Neural cell (in vitro differentiated cells): ENCODE measurements at regions not wholly inside any gene's neighbourhood (a gene's known extent, or its start where the extent isn't known, plus 50 kb on each side); places are given as distances from the start of the nearest gene placed in this dataset.

Source experiments
- H2AFZ ChIP-seq: fragments of 200-600, 300-800 bp; sonication (generic), shearing (Covaris generic); 2 replicates; pipeline ENCODE4 v1.6.0; 2014; ENCODE audit warnings: low read depth, mild to moderate bottlenecking, antibody characterized with exemption, low read length, moderate library complexity
- H3F3A ChIP-seq: fragments of 200-600 bp; shearing (Covaris generic); 2 replicates; pipeline ENCODE4 v1.6.1; 2016; ENCODE audit warnings: mild to moderate bottlenecking, moderate library complexity, mixed read lengths, antibody characterized with exemption, low read length; ENCODE audit not compliant: insufficient read depth, poor library complexity, severe bottlenecking
- H3K27ac ChIP-seq: fragments of 200-600, 300-800 bp; sonication (generic), shearing (Covaris generic); 2 replicates; pipeline ENCODE4 v1.5.1; 2014; ENCODE audit warnings: mild to moderate bottlenecking, low read length, moderate library complexity
- H3K27me3 ChIP-seq: fragments of 300-800, 200-600 bp; sonication (generic), shearing (Covaris generic); 2 replicates; pipeline ENCODE4 v1.6.0; 2014; ENCODE audit warnings: mild to moderate bottlenecking, low read depth, low read length, moderate library complexity; ENCODE audit not compliant: insufficient read depth
- H3K36me3 ChIP-seq: fragments of 300-800, 200-600 bp; sonication (generic), shearing (Covaris generic); 2 replicates; pipeline ENCODE4 v1.5.1; 2014; ENCODE audit warnings: mild to moderate bottlenecking, antibody characterized with exemption, low read length, moderate library complexity; ENCODE audit not compliant: insufficient read depth
- H3K4me2 ChIP-seq: fragments of 300-800, 200-600 bp; sonication (generic), shearing (Covaris generic); 2 replicates; pipeline ENCODE4 v1.6.0; 2014; ENCODE audit warnings: mild to moderate bottlenecking, low read length
- H3K4me3 ChIP-seq: fragments of 300-800, 200-600 bp; sonication (generic), shearing (Covaris generic); 2 replicates; pipeline ENCODE4 v1.5.1; 2014; ENCODE audit warnings: mild to moderate bottlenecking, low read length, moderate library complexity
- H3K79me2 ChIP-seq: fragments of 200-600 bp; shearing (Covaris generic); replicated peaks from 2 replicates; pipeline ENCODE4 v1.6.0; 2014; ENCODE audit warnings: mild to moderate bottlenecking, low read length, moderate library complexity; ENCODE audit not compliant: insufficient read depth
- H3K9ac ChIP-seq: fragments of 300-800, 200-600 bp; sonication (generic), shearing (Covaris generic); 2 replicates; pipeline ENCODE4 v1.6.1; 2016; ENCODE audit warnings: mild to moderate bottlenecking, low read length, mixed read lengths
- H3K9me2 ChIP-seq: fragments of 200-600 bp; shearing (Covaris generic); 2 replicates; pipeline ENCODE4 v1.6.1; 2016; ENCODE audit warnings: mild to moderate bottlenecking, low read length, mixed read lengths; ENCODE audit not compliant: insufficient read depth
- H3K9me3 ChIP-seq: fragments of 200-600, 300-800 bp; sonication (generic), shearing (Covaris generic); 2 replicates; pipeline ENCODE4 v1.6.1; 2016; ENCODE audit warnings: mild to moderate bottlenecking, mixed run types, low read length, moderate library complexity, mixed read lengths
- H4K20me1 ChIP-seq: fragments of 200-600 bp; shearing (Covaris generic); 2 replicates; pipeline ENCODE4 v1.6.1; 2016; ENCODE audit warnings: mild to moderate bottlenecking, mixed run types; ENCODE audit not compliant: insufficient read depth
- EP300 ChIP-seq: fragments of 450-650 bp; conservative IDR thresholded peaks from 2 replicates; pipeline ENCODE4 v1.6.1; 2014; ENCODE audit warnings: antibody characterized with exemption, mild to moderate bottlenecking, moderate library complexity; ENCODE audit not compliant: poor library complexity, severe bottlenecking
- EZH2 ChIP-seq: fragments of 200-600, 300-800 bp; shearing (Covaris generic), sonication (generic); IDR thresholded peaks from 2 replicates; pipeline ENCODE4 v1.6.1; 2014; ENCODE audit warnings: antibody characterized with exemption, low read length, borderline replicate concordance, mild to moderate bottlenecking; ENCODE audit not compliant: insufficient read depth, poor library complexity, severe bottlenecking
- MXI1 ChIP-seq: fragments of 450-650 bp; conservative IDR thresholded peaks from 2 replicates; pipeline ENCODE4 v1.6.1; 2014; ENCODE audit warnings: antibody characterized with exemption, mild to moderate bottlenecking; ENCODE audit not compliant: poor library complexity, severe bottlenecking
- POLR2AphosphoS5 ChIP-seq: IDR thresholded peaks from 2 replicates; pipeline ENCODE4 v1.6.1; 2012
- RAD21 ChIP-seq: fragments of 450-650 bp; conservative IDR thresholded peaks from 2 replicates; pipeline ENCODE4 v1.6.1; 2014; ENCODE audit warnings: antibody characterized with exemption, mild to moderate bottlenecking, moderate library complexity
- SMC3 ChIP-seq: fragments of 450-650 bp; conservative IDR thresholded peaks from 2 replicates; pipeline ENCODE4 v1.6.1; 2014; ENCODE audit warnings: antibody characterized with exemption, mild to moderate bottlenecking, moderate library complexity; ENCODE audit not compliant: poor library complexity
- TAF1 ChIP-seq: IDR thresholded peaks from 2 replicates; pipeline ENCODE4 v1.6.1; 2012; ENCODE audit warnings: low read depth
- TF ChIP-seq, protein P1 (sequence below): fragments of 450-650 bp; IDR thresholded peaks from 2 replicates; pipeline ENCODE4 v1.5.1; 2014; ENCODE audit warnings: antibody characterized with exemption, mild to moderate bottlenecking, moderate library complexity; ENCODE audit not compliant: poor library complexity, severe bottlenecking
- TF ChIP-seq, protein P2 (sequence below): IDR thresholded peaks from 2 replicates; pipeline ENCODE4 v1.6.1; 2012; ENCODE audit warnings: borderline replicate concordance

DNA sequence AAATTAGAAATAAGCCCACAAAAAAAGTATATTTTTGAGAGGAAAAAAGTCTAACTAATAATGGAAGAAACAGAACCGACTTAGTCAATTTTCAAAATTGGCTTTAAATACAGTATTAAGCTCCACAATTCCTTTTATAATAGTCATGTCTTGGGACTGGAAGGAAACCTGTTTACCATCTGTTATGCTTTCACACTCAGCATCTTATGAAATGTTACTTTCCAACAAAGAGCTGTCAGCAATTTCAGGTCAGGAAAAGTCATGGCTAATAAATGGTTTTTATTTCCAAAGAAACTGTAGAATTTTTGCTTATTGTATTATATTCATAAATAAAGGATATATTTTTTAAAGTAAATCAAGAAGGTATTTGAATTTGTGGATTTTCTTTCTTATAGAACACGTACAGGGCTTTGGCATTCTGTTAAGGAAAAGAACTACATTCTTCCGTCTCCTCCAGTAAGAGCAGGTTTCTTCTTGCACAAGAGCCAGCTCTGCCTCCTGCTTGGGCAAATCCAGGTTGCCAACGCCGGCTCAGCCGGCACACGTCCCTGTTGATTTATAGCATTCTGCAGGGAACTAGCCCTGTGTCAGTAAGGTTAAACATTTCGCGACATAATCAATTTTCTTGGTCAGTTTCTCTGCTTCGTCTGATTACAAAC lies 52.9 kb upstream of the GPR12 start:
- Histone ChIP-seq H3K9me2 (no peaks in the 10 kb centered on the region), H3K79me2 (no peaks in the 10 kb centered on the region), H4K20me1 (no peaks in the 10 kb centered on the region), H3K4me3 (no peak overlapping the region), H3K9me3 (no peaks in the 10 kb centered on the region), H3K27me3 (no peaks in the 10 kb centered on the region), H3K9ac (no peak overlapping the region), H3K36me3 (no peaks in the 10 kb centered on the region), H2AFZ (no peak overlapping the region), H3K27ac (no peak overlapping the region), H3K4me2 (no peak overlapping the region), H3F3A (no peaks in the 10 kb centered on the region)
- no peak for TF ChIP-seq EP300
- TF ChIP-seq TAF1, result no peak
- TF ChIP-seq, protein P1, sequence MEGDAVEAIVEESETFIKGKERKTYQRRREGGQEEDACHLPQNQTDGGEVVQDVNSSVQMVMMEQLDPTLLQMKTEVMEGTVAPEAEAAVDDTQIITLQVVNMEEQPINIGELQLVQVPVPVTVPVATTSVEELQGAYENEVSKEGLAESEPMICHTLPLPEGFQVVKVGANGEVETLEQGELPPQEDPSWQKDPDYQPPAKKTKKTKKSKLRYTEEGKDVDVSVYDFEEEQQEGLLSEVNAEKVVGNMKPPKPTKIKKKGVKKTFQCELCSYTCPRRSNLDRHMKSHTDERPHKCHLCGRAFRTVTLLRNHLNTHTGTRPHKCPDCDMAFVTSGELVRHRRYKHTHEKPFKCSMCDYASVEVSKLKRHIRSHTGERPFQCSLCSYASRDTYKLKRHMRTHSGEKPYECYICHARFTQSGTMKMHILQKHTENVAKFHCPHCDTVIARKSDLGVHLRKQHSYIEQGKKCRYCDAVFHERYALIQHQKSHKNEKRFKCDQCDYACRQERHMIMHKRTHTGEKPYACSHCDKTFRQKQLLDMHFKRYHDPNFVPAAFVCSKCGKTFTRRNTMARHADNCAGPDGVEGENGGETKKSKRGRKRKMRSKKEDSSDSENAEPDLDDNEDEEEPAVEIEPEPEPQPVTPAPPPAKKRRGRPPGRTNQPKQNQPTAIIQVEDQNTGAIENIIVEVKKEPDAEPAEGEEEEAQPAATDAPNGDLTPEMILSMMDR, result no peak
- TF ChIP-seq, protein P2, sequence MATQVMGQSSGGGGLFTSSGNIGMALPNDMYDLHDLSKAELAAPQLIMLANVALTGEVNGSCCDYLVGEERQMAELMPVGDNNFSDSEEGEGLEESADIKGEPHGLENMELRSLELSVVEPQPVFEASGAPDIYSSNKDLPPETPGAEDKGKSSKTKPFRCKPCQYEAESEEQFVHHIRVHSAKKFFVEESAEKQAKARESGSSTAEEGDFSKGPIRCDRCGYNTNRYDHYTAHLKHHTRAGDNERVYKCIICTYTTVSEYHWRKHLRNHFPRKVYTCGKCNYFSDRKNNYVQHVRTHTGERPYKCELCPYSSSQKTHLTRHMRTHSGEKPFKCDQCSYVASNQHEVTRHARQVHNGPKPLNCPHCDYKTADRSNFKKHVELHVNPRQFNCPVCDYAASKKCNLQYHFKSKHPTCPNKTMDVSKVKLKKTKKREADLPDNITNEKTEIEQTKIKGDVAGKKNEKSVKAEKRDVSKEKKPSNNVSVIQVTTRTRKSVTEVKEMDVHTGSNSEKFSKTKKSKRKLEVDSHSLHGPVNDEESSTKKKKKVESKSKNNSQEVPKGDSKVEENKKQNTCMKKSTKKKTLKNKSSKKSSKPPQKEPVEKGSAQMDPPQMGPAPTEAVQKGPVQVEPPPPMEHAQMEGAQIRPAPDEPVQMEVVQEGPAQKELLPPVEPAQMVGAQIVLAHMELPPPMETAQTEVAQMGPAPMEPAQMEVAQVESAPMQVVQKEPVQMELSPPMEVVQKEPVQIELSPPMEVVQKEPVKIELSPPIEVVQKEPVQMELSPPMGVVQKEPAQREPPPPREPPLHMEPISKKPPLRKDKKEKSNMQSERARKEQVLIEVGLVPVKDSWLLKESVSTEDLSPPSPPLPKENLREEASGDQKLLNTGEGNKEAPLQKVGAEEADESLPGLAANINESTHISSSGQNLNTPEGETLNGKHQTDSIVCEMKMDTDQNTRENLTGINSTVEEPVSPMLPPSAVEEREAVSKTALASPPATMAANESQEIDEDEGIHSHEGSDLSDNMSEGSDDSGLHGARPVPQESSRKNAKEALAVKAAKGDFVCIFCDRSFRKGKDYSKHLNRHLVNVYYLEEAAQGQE, result no peak
- no peak for TF ChIP-seq SMC3
- no peak for TF ChIP-seq MXI1
- no peak for TF ChIP-seq POLR2AphosphoS5
- no peak for TF ChIP-seq RAD21
- no peak for TF ChIP-seq EZH2

DNA sequence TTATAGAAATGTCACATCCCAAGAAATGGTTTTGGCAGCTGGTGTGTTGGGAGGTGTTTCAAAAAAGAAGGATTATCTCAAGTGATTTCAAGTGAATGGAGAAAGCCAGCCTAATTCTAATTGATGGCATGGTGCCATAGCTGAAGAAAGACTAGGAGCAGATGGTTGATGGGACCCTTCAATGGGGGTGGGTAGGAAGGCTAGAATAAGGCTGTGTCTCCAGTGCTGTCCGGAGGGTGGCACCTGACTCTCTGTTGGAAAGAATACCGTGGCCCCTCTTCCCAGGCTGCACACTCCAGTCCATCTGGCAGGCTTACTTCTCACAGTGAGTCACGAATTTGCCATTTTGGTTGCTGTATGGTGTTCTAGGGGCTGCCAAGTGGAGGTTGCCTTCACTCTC lies 51.0 kb upstream of the GPR12 start:
- H3F3A ChIP-seq, result no peaks in the 10 kb centered on the region
- H3K27me3 ChIP-seq, result no peaks in the 10 kb centered on the region
- no peaks in the 10 kb centered on the region for H4K20me1 ChIP-seq
- no peak overlapping the region for H3K4me3 ChIP-seq
- H3K9me3 ChIP-seq, result no peaks in the 10 kb centered on the region
- TF ChIP-seq, protein P2, result no peak
- TF ChIP-seq RAD21 (no peak), EZH2 (no peak), SMC3 (no peak), TAF1 (no peak), MXI1 (no peak), POLR2AphosphoS5 (no peak), EP300 (no peak)
- TF ChIP-seq, protein P1, result no peak
- H3K9me2 ChIP-seq, result no peaks in the 10 kb centered on the region
- no peak overlapping the region for H3K27ac ChIP-seq
- H3K9ac ChIP-seq, result no peak overlapping the region
- no peaks in the 10 kb centered on the region for H3K79me2 ChIP-seq
- no peaks in the 10 kb centered on the region for H3K36me3 ChIP-seq
- no peak overlapping the region for H2AFZ ChIP-seq
- H3K4me2 ChIP-seq, result no peak overlapping the region
